ENCODE measurements at regions not wholly inside any gene's neighbourhood (a gene's known extent, or its start where the extent isn't known, plus 50 kb on each side); places are given as distances from the start of the nearest gene placed in this dataset.

GRCh38 chr7:22666732-22667131, 60.3 kb upstream of the IL6 start:
- H3K27ac ChIP-seq (ENCODE audit: low read length): no peak overlapping the region
- no peak overlapping the region for H3K4me2 ChIP-seq (ENCODE audit: insufficient read depth, low read length)

GRCh38 chr7:22665923-22666322, 61.1 kb upstream of the IL6 start:
- Histone ChIP-seq H3K79me2 (ENCODE audit: insufficient read depth, low read length) (no peaks in the 10 kb centered on the region), H3K27me3 (ENCODE audit: insufficient read depth, low read length, poor library complexity) (peaks cover 3% of the 10 kb centered on the region), H2AFZ (ENCODE audit: low read depth, low read length) (no peak overlapping the region), H4K20me1 (ENCODE audit: insufficient read depth, low read length) (no peaks in the 10 kb centered on the region), H3K4me2 (ENCODE audit: insufficient read depth, low read length) (no peak overlapping the region), H3K9ac (ENCODE audit: low read depth, low read length) (no peak overlapping the region), H3K36me3 (ENCODE audit: insufficient read depth, low read length) (no peaks in the 10 kb centered on the region), H3K4me1 (ENCODE audit: insufficient read depth, low read length) (no peaks in the 10 kb centered on the region), H3K9me3 (ENCODE audit: insufficient read depth, low read length, severe bottlenecking) (no peaks in the 10 kb centered on the region), H3K27ac (ENCODE audit: low read length) (no peak overlapping the region), H3K4me3 (ENCODE audit: low read depth in 1 of 2, low read length in 2 of 2) (no peak overlapping the region)
- DNase-seq: no peak
- no peak for TF ChIP-seq EZH2 (IDR thresholded peaks at IDR 0.05; ENCODE audit: borderline replicate concordance, low read depth, low read length, severe bottlenecking)
- TF ChIP-seq CTCF (IDR thresholded peaks at IDR 0.05; ENCODE audit: borderline replicate concordance, extremely low read depth, low read length, poor library complexity, severe bottlenecking): no peak
- no peak for ATAC-seq (ENCODE audit: insufficient read depth, low read depth)

More at GRCh38 chr7:22666732-22667131, 60.3 kb upstream of the IL6 start:
- Histone ChIP-seq H3K79me2 (ENCODE audit: insufficient read depth, low read length) (no peaks in the 10 kb centered on the region), H4K20me1 (ENCODE audit: insufficient read depth, low read length) (no peaks in the 10 kb centered on the region), H3K36me3 (ENCODE audit: insufficient read depth, low read length) (no peaks in the 10 kb centered on the region), H3K4me3 (ENCODE audit: low read depth in 1 of 2, low read length in 2 of 2) (no peak overlapping the region), H3K4me1 (ENCODE audit: insufficient read depth, low read length) (no peaks in the 10 kb centered on the region), H3K9ac (ENCODE audit: low read depth, low read length) (no peak overlapping the region), H3K9me3 (ENCODE audit: insufficient read depth, low read length, severe bottlenecking) (no peaks in the 10 kb centered on the region), H3K27me3 (ENCODE audit: insufficient read depth, low read length, poor library complexity) (peaks cover 3% of the 10 kb centered on the region), H2AFZ (ENCODE audit: low read depth, low read length) (no peak overlapping the region)
- TF ChIP-seq EZH2 (IDR thresholded peaks at IDR 0.05; ENCODE audit: borderline replicate concordance, low read depth, low read length, severe bottlenecking) (no peak), CTCF (IDR thresholded peaks at IDR 0.05; ENCODE audit: borderline replicate concordance, extremely low read depth, low read length, poor library complexity, severe bottlenecking) (no peak)
- no peak for DNase-seq
- no peak for ATAC-seq (ENCODE audit: insufficient read depth, low read depth)

GRCh38 chr7:22664988-22665798, 61.8 kb upstream of the IL6 start:
- H4K20me1 ChIP-seq (ENCODE audit: insufficient read depth, low read length): no peaks in the 10 kb centered on the region
- H3K4me3 ChIP-seq (ENCODE audit: low read depth in 1 of 2, low read length in 2 of 2): no peak overlapping the region
- H3K27me3 ChIP-seq (ENCODE audit: insufficient read depth, low read length, poor library complexity): peaks cover 3% of the 10 kb centered on the region
- no peaks in the 10 kb centered on the region for H3K9me3 ChIP-seq (ENCODE audit: insufficient read depth, low read length, severe bottlenecking)
- no peak overlapping the region for H2AFZ ChIP-seq (ENCODE audit: low read depth, low read length)
- DNase-seq: no peak
- H3K4me1 ChIP-seq (ENCODE audit: insufficient read depth, low read length): no peaks in the 10 kb centered on the region
- no peak for ATAC-seq (ENCODE audit: insufficient read depth, low read depth)
- no peaks in the 10 kb centered on the region for H3K79me2 ChIP-seq (ENCODE audit: insufficient read depth, low read length)
- H3K36me3 ChIP-seq (ENCODE audit: insufficient read depth, low read length): no peaks in the 10 kb centered on the region
- H3K27ac ChIP-seq (ENCODE audit: low read length): no peak overlapping the region
- H3K4me2 ChIP-seq (ENCODE audit: insufficient read depth, low read length): no peak overlapping the region
- no peak overlapping the region for H3K9ac ChIP-seq (ENCODE audit: low read depth, low read length)
- TF ChIP-seq EZH2 (IDR thresholded peaks at IDR 0.05; ENCODE audit: borderline replicate concordance, low read depth, low read length, severe bottlenecking) (no peak), CTCF (IDR thresholded peaks at IDR 0.05; ENCODE audit: borderline replicate concordance, extremely low read depth, low read length, poor library complexity, severe bottlenecking) (no peak)

All from DND-41 (cell line).